ENCODE measurements at regions not wholly inside any gene's neighbourhood (a gene's known extent, or its start where the extent isn't known, plus 50 kb on each side); places are given as distances from the start of the nearest gene placed in this dataset.
"Not testable (repeated sequence)": the region's sequence is repeated elsewhere in the genome, so short reads cannot be mapped to it uniquely, and the experiment has no call there.

- DNase-seq: no peak
These were observed 180.7 kb upstream of the SMAD3 start for GRCh38 chr15:66884661-66885237.

GRCh38 chr15:66885281-66885915 is 180.0 kb upstream of the SMAD3 start:
- DNase-seq: no peak

GRCh38 chr15:66886241-66886675 is 179.1 kb upstream of the SMAD3 start:
- DNase-seq: no peak

GRCh38 chr15:66886686-66887273 is 178.6 kb upstream of the SMAD3 start:
- DNase-seq: no peak

DNA sequence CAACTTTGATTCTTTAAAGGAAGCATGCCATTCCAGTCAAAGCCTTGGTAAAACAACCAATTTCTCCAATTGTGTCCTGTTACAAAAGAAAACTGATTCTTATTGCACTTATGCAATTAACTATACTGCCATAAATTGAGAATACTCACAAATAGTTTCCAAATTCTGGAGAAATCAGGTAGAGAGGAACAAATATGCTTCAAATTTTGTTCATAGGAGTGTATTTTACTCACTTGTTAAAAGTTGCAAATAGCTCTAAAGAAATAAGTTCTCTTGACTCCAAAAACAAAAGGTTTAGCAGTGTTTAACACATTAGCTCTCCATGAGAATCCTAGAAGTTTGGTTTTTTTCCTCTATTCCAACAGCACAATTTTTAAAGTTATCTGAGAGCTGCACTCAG is 176.1 kb upstream of the SMAD3 start:
- not testable (repeated sequence) for DNase-seq

- DNase-seq: no peak
These were observed 173.6 kb upstream of the SMAD3 start for GRCh38 chr15:66891776-66892175.

DNA sequence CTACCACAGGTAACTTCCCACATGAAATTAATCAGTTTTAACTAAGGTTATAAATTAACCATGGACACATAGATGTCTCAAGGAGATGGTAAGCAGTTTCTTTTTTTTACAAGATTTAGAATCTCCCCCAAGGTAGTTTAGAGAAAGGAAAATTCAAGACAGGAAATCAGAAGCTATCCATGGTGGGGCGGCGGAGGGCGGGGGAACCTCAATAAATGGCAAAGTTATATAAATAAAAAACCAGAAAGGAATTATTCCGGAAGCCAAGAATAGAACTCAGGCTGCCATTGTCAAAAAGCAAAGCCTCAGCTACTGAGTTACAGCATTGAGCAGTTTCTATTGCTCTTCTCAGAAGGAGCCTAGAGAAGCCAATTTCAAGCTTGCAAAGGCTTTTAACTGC is 172.1 kb upstream of the SMAD3 start:
- no peak for DNase-seq

DNA sequence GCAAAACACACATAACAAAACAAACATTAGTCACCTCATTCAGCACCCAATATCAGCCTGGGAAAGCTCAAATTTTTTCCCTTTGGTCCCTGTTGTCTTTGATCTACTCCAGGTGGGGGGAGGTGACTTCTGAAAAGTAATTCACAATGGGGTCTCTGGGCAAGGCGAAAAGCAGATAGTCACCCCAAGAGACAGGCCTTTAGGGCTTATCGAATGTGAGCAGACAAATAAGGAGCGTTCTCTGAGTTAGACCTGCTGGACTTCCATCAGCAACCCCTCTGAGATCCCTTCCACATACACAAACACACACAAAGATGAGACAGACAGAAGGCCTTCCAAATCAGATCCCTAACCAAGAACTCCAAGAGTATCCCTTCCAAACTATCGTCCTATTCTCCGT is 171.0 kb upstream of the SMAD3 start:
- no peak for DNase-seq

GRCh38 chr15:66894986-66895780 is 170.2 kb upstream of the SMAD3 start:
- DNase-seq: no peak

DNA sequence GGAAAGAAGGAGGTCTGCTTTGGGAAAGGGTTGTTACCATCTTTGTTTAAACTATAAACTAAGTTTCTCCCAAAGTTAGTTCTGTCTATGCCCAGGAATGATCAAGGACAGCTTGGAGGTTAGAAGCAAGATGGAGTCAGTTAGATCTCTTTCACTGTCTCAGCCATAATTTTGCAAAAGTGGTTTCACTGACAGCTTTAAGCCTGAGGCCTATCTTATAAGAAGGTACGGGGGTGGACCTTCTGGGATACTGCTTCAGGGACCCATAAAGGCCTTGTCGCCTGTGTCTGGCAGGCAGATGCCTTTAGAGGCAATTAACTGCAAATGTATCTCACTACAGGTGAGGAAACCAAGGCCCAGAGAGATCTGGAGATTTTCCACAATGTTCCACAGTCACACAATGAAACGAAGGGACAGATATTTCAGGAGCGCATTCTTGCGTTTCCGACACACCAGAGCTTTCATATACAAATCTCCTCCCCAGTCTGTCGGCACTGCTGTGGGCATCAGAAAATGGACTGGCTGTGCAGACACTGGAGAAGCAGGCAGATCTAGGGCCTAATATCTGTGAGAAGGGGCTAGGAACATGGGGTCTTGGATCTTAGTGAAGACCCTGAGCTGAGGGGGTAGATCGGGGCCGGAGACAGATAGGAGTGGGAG is 169.5 kb upstream of the SMAD3 start:
- no peak for DNase-seq

- DNase-seq: no peak
These were observed 168.8 kb upstream of the SMAD3 start for GRCh38 chr15:66896611-66897010.

DNA sequence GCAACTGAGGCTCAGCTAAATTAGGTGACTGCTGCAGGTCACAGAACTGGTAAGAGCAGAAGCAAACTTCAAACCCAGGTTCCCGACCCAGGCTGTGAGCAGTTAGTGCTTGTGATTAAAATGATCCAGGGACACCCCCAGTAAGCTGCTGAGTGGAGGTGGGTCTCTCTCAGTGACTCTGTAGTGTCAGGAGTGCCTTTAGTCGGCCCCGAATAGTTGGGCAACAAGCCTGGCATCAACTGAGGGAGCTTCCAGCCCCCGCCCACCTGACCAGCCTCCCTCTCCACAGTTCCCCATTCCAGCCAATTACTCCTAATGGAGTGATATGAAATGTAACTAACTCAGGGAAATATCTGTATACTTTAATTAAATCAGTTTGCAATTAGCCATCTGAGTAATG is 168.0 kb upstream of the SMAD3 start:
- no peak for DNase-seq

- no peak for DNase-seq
These were observed 167.4 kb upstream of the SMAD3 start for GRCh38 chr15:66897971-66898370.

DNA sequence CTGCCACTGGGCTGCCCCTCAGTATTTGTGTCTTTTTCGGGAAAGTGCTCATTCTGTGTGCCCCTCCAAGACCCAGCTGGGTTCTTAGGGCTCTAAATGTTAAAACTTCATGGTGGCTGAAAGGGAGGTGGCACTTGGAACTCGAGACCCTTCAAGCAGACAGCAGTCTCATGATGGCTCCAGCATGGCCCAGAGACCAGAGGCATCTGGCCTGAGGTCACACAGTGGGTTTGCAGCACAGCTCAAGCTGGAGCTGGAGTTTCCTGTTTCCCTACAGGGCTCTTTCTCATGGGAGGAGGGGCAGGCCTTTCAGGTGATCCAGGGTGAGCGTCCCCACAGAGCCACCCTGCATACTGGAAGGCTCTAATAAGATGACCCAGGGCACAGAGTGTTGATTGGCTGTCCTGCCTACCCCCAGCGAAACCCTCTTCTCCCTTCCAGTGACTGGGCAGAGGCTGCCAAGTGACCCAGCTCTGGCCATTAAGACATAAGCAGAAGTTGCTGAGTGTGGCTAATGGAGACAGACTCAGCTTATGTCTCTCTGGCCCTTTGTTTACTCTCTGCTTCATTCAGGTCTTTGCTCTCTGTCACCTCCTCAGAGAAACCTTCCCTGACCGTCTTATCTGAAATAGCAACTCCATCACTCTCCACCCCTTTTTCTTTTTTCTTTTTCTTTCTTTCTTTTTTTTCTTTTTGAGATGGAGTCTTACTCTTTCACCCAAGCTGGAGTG is 166.6 kb upstream of the SMAD3 start:
- no peak for DNase-seq

DNA sequence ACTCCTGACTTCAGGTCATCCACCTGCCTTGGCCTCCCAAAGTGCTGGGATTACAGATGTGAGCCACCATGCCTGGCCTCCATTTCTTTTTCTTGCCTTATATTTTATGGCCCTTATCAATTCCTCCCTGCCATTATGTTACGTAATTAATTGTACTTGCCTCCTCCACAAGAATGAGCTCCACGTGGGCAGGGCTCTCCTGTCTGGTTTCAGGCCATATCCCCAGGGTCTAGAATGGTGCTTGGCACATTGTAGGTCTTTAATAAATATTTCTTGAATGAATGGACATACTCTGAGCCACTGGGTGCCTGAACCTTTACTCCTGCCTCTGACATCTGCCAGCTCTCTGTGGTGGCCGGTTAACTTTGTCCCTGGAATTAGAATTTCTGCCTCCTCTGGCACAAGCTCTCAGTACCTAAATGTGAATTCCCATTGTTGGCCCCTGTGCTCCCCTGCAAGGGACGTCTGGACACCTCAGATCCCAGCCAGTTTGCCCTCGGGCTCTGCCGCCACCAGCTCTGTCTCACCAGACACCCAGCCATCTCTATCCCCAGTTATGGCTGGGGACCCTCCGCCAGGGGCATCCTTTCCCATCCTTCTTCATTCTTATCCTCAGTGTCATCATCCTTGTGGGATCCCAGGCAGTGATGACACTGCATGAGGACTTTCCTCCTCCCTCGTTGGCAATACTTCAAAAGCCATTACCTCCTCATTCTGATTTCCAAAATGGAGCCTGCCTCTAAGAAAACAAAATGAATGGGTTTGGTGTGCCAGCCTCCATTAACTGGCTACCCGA is 165.6 kb upstream of the SMAD3 start:
- no peak for DNase-seq

DNA sequence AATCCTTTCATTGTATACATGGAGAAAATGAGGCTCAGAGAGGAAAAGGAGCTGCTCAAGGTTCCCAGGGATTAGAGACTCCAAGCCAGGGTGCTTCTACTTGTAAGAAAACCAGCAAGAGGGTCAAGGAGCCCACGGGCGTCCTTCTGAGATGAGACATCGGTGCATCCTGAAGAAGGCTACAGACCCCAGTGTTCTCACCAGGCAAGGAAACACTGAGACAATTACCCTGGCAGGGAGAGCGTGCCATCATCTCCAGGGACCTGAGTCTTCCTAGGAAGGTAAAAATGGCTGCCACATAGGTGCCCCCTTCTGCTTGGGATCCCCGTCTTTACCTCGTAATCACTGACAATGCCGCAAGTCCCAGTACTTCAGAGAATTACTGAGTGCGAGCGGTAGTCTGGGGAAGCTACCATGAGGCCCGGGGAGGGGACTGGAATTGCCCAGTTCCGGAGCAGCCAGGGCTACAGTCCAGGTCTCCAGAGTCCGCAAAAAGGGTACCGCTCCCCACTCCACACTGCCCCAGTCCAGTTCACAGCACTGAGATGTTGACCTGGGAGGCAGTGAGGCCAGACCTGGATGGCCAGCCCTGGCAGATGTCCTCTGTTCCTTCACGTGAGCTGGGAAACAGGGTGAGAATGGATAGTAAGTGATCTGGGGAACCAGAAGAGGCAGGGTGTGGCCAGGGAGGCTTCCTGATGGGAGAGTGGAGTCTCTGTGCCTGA is 164.7 kb upstream of the SMAD3 start:
- DNase-seq: no peak

DNA sequence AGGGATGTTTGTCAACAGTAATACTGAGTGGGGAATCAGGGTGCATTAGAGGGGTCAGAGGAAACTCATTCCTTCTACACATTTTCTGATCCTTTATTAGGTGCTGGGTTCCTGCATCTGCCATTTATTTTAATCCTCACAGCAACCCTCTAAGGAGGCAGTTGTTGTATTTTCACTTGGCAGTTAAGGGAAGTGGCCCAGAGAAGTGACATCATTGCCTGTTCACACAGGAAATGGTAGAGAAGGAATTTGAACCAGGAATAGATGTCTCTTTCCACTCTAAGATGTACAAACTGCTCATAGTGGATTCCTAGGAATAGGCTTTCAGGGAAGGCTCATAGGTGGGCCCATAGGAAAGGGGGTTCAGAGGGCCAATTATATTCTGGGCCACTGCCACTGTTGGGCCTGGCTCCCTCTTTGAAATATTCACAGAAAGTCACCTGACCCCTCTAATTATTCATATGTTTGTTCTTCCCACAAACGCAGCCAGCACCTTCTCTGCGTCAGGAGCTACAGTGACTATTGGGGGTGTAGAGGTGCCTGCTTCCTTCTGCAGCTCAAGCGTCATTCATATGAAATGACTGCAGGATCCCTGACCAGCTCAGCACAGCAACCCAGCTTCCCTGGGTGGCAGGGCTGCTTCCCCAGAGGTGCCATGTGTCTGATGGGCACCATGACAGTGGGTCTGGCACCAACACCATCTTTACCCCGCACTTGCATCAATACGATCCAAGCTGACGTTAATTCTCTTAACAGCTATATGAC is 163.9 kb upstream of the SMAD3 start:
- no peak for DNase-seq

DNA sequence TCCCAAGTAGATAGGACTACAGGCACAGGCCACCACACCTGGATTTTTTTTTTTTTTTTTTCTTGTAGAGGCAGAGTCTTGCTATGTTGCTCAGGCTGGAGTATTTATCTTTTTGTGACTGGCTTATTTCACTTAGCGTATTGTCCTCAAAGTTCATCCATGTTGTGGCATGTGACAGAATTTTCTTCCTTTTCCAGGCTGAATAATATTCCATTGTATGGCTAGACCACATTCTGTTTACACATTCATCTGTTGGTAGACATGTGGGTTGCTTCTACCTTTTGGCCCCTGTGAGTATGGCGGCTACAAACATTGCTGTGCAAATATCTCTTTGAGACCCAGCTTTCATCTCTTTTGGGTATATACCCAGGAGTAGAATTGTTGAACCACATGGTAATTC is 160.2 kb upstream of the SMAD3 start:
- no peak for DNase-seq

- DNase-seq: no peak
These were observed 159.4 kb upstream of the SMAD3 start for GRCh38 chr15:66905954-66906353.
